PFSK-1 (cell line): ENCODE measurements at regions not wholly inside any gene's neighbourhood (a gene's known extent, or its start where the extent isn't known, plus 50 kb on each side); places are given as distances from the start of the nearest gene placed in this dataset.

ENCODE experiments used
- FOXP2 ChIP-seq: optimal IDR thresholded peaks from 2 replicates; pipeline ENCODE3; 2011; ENCODE audit warnings: borderline replicate concordance, control low read depth, inconsistent platforms; ENCODE audit not compliant: insufficient read depth; ENCODE audit errors: extremely low read length, extremely low read depth
- POLR2AphosphoS5 ChIP-seq: IDR thresholded peaks from 2 replicates; pipeline ENCODE4 v1.6.1; 2012; ENCODE audit warnings: low read depth, mild to moderate bottlenecking, control low read depth, low read length, moderate library complexity
- SIN3A ChIP-seq: IDR thresholded peaks from 2 replicates; pipeline ENCODE4 v1.6.1; 2012; ENCODE audit warnings: mild to moderate bottlenecking, low read length, moderate library complexity, borderline replicate concordance; ENCODE audit not compliant: insufficient read depth
- TAF1 ChIP-seq: IDR thresholded peaks from 2 replicates; pipeline ENCODE4 v1.6.1; 2012; ENCODE audit warnings: low read length, control low read depth, borderline replicate concordance; ENCODE audit not compliant: insufficient read depth
- TF ChIP-seq, protein P1 (sequence below), 2 experiments: IDR thresholded peaks; 2 replicates each; pipeline versions ENCODE4 v1.6.1 to v1.8.0; 2011 to 2012; ENCODE audit warnings: low read depth in 2 of 2, low read length in 2 of 2, control low read depth in 1 of 2, inconsistent platforms in 1 of 2, mild to moderate bottlenecking in 1 of 2, moderate library complexity in 1 of 2; ENCODE audit not compliant: insufficient read depth in 1 of 2

- TF ChIP-seq SIN3A (no peak), POLR2AphosphoS5 (no peak)
- TF ChIP-seq, protein P1, sequence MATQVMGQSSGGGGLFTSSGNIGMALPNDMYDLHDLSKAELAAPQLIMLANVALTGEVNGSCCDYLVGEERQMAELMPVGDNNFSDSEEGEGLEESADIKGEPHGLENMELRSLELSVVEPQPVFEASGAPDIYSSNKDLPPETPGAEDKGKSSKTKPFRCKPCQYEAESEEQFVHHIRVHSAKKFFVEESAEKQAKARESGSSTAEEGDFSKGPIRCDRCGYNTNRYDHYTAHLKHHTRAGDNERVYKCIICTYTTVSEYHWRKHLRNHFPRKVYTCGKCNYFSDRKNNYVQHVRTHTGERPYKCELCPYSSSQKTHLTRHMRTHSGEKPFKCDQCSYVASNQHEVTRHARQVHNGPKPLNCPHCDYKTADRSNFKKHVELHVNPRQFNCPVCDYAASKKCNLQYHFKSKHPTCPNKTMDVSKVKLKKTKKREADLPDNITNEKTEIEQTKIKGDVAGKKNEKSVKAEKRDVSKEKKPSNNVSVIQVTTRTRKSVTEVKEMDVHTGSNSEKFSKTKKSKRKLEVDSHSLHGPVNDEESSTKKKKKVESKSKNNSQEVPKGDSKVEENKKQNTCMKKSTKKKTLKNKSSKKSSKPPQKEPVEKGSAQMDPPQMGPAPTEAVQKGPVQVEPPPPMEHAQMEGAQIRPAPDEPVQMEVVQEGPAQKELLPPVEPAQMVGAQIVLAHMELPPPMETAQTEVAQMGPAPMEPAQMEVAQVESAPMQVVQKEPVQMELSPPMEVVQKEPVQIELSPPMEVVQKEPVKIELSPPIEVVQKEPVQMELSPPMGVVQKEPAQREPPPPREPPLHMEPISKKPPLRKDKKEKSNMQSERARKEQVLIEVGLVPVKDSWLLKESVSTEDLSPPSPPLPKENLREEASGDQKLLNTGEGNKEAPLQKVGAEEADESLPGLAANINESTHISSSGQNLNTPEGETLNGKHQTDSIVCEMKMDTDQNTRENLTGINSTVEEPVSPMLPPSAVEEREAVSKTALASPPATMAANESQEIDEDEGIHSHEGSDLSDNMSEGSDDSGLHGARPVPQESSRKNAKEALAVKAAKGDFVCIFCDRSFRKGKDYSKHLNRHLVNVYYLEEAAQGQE (IDR thresholded peaks at IDR 0.05; ENCODE audit: insufficient read depth in 1 of 2, low read depth in 2 of 2, low read length in 2 of 2) = no peak
These were observed 549.7 kb downstream of the TCERG1L start for GRCh38 chr10:130761788-130762301.

GRCh38 chr10:130762491-130762890 is 549.0 kb downstream of the TCERG1L start:
- TF ChIP-seq POLR2AphosphoS5 (no peak), FOXP2 (no peak), TAF1 (no peak), SIN3A (no peak)
- TF ChIP-seq, protein P1 (IDR thresholded peaks at IDR 0.05; ENCODE audit: insufficient read depth in 1 of 2, low read depth in 2 of 2, low read length in 2 of 2) = no peak

DNA sequence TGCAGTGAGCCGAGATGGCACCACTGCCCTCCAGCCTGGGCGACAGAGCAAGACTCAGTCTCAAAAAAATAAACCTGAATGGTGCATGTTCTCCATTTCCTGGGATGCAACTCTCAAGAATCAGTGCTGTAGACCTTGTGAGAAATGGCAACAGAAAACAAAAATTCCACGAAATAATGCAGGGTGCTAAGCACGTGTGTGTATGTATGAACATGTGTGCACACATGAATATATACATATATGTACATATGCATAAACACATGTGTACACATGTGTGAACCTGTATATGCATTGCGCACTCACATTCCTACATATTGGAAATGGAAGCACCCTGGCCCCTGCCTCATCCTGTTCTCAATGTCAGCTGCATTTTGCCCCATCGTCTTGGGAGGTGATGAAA is 548.5 kb downstream of the TCERG1L start:
- TF ChIP-seq SIN3A (no peak), TAF1 (no peak), FOXP2 (no peak), POLR2AphosphoS5 (no peak)
- TF ChIP-seq, protein P1 (IDR thresholded peaks at IDR 0.05; ENCODE audit: insufficient read depth in 1 of 2, low read depth in 2 of 2, low read length in 2 of 2) = no peak

DNA sequence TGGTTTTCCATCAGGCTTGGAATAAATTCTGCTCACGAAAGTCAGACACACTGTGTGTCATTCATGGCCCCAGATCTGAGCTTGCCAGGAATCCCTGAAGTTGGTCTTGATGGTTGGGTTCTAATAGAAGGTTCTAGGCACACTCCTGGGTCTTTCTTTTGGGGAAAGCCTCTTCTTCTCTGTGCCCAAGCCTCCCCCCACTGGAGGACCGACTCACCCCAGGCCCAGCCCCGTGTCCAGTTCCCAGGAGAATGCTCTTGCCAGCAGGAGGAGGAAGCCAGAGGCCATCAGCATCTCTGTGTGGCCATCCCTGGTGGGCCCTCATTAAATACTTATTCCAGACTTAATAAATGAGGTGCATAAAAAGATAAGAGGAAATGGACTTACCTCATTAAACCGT is 548.0 kb downstream of the TCERG1L start:
- TF ChIP-seq SIN3A (no peak), TAF1 (no peak), POLR2AphosphoS5 (no peak), FOXP2 (no peak)
- TF ChIP-seq, protein P1 (IDR thresholded peaks at IDR 0.05; ENCODE audit: insufficient read depth in 1 of 2, low read depth in 2 of 2, low read length in 2 of 2) = no peak

GRCh38 chr10:130764651-130765050 is 546.9 kb downstream of the TCERG1L start:
- TF ChIP-seq FOXP2 (no peak), TAF1 (no peak), POLR2AphosphoS5 (no peak), SIN3A (no peak)
- TF ChIP-seq, protein P1 (IDR thresholded peaks at IDR 0.05; ENCODE audit: insufficient read depth in 1 of 2, low read depth in 2 of 2, low read length in 2 of 2) = no peak
